ENCODE measurements at regions not wholly inside any gene's neighbourhood (a gene's known extent, or its start where the extent isn't known, plus 50 kb on each side); places are given as distances from the start of the nearest gene placed in this dataset.

DNA sequence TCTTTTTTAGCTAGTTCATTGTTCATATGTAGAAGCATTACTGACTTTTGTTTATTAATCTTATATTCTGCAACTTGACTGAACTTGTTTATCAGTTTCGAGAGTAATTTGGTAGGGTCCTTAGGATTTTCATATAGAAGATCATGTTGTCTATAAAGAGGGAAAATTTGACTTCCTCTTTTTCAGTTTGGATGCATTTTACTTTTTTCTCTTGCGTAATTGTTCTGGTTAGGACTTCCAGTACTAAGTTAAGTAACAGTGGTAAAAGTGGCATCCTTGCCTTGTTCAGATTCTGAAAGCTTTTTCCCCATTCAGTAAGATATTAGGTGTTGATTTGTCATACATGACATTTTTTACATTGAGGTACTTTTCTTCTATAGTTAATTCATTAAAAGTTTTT is 726.0 kb downstream of the KCNJ3 start:
- TF ChIP-seq, protein P1, sequence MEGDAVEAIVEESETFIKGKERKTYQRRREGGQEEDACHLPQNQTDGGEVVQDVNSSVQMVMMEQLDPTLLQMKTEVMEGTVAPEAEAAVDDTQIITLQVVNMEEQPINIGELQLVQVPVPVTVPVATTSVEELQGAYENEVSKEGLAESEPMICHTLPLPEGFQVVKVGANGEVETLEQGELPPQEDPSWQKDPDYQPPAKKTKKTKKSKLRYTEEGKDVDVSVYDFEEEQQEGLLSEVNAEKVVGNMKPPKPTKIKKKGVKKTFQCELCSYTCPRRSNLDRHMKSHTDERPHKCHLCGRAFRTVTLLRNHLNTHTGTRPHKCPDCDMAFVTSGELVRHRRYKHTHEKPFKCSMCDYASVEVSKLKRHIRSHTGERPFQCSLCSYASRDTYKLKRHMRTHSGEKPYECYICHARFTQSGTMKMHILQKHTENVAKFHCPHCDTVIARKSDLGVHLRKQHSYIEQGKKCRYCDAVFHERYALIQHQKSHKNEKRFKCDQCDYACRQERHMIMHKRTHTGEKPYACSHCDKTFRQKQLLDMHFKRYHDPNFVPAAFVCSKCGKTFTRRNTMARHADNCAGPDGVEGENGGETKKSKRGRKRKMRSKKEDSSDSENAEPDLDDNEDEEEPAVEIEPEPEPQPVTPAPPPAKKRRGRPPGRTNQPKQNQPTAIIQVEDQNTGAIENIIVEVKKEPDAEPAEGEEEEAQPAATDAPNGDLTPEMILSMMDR (IDR thresholded peaks at IDR 0.05): no peak
- TF ChIP-seq EP300 (IDR thresholded peaks at IDR 0.05): no peak
